Endodermal cell (in vitro differentiated cells): ENCODE measurements at regions not wholly inside any gene's neighbourhood (a gene's known extent, or its start where the extent isn't known, plus 50 kb on each side); places are given as distances from the start of the nearest gene placed in this dataset. TPM values are rescaled to one million over a fixed set of nuclear protein-coding genes. Genes with fewer than 3 reads are reported as not detected.

Experiments used
- DNase-seq: peaks from one replicate; pipeline ENCODE4 v3.0.0-alpha.2; 2017
- H3K27ac ChIP-seq: 2 replicates; pipeline ENCODE4 v1.5.1; 2013; ENCODE audit warnings: mild to moderate bottlenecking, low read depth, low read length, moderate library complexity
- H3K27me3 ChIP-seq: 2 replicates; pipeline ENCODE4 v1.6.1; 2013; ENCODE audit warnings: mild to moderate bottlenecking, low read length, moderate library complexity; ENCODE audit not compliant: insufficient read depth, control insufficient read depth, poor library complexity, severe bottlenecking
- H3K36me3 ChIP-seq: 2 replicates; pipeline ENCODE4 v1.7.0; 2013; ENCODE audit warnings: mild to moderate bottlenecking, low read length, moderate library complexity; ENCODE audit not compliant: control insufficient read depth, insufficient read depth
- H3K4me1 ChIP-seq: one replicate; pipeline ENCODE4 v1.7.0; 2013; ENCODE audit warnings: low read length; ENCODE audit not compliant: control insufficient read depth, insufficient read depth
- H3K4me3 ChIP-seq: 2 replicates; pipeline ENCODE4 v1.5.1; 2013; ENCODE audit warnings: mild to moderate bottlenecking, low read length, moderate library complexity
- H3K9ac ChIP-seq: 2 replicates; pipeline ENCODE4 v1.6.1; 2013; ENCODE audit warnings: mild to moderate bottlenecking, low read length, moderate library complexity; ENCODE audit not compliant: poor library complexity, severe bottlenecking; ENCODE audit errors: extremely low read depth
- H3K9me3 ChIP-seq: 2 replicates; pipeline ENCODE4 v1.6.1; 2013; ENCODE audit warnings: mild to moderate bottlenecking, low read length, moderate library complexity; ENCODE audit not compliant: control insufficient read depth
- H3K27ac Mint-ChIP-seq: 2 replicates; pipeline ENCODE4 v1.8.0; 2020; ENCODE audit warnings: mixed read lengths
- H3K27me3 Mint-ChIP-seq: 2 replicates; pipeline ENCODE4 v1.8.0; 2021; ENCODE audit warnings: mild to moderate bottlenecking, mixed read lengths; ENCODE audit not compliant: insufficient read depth
- H3K36me3 Mint-ChIP-seq: 2 replicates; pipeline ENCODE4 v1.8.0; 2020; ENCODE audit warnings: low read depth, mixed read lengths
- H3K4me1 Mint-ChIP-seq: 2 replicates; pipeline ENCODE4 v1.8.0; 2020; ENCODE audit warnings: mixed read lengths
- H3K4me3 Mint-ChIP-seq: 2 replicates; pipeline ENCODE4 v1.8.0; 2020; ENCODE audit warnings: mild to moderate bottlenecking, moderate library complexity, mixed read lengths
- H3K9me3 Mint-ChIP-seq: 2 replicates; pipeline ENCODE4 v1.8.0; 2020; ENCODE audit warnings: mild to moderate bottlenecking, mixed read lengths
- CTCF ChIP-seq: fragments of 200-600 bp; sonication (generic); conservative IDR thresholded peaks from 2 replicates; pipeline ENCODE4 v1.5.0; 2021; ENCODE audit warnings: antibody characterized with exemption, mild to moderate bottlenecking
- WGBS, 2 experiments: methylation state at CpG; one replicate each; pipeline versions ENCODE4 v1.1.5 to v1.1.7; 2013; ENCODE audit warnings: missing lambda C conversion rate in 2 of 2, mixed read lengths in 1 of 2; ENCODE audit not compliant: insufficient coverage in 1 of 2, insufficient read length in 1 of 2; 5-methylcytosine and 5-hydroxymethylcytosine counted together
- microRNA-seq: library from miRNA; unstranded; fragments of <30 nt; microRNA quantifications from one replicate; pipeline ENCODE4 v1.2.0, GENCODE V29; 2020; ENCODE audit warnings: borderline microRNAs expressed

- peaks cover 1% of the 10 kb centered on the region for H3K36me3 Mint-ChIP-seq
Measured at GRCh38 chr6:90644492-90644891, 57.6 kb upstream of the MAP3K7 start.

GRCh38 chr6:90643381-90643780 is 56.5 kb upstream of the MAP3K7 start:
- 85% methylated on average over 3 of the region's 3 CpGs; no CpG with 5 or more reads in 1 of the 2 experiments for WGBS, 2 experiments
- Histone ChIP-seq H3K36me3 (no peaks in the 10 kb centered on the region), H3K4me1 (peaks cover 6% of the 10 kb centered on the region), H3K27ac (no peak overlapping the region), H3K9ac (no peak overlapping the region), H3K4me3 (no peak overlapping the region), H3K27me3 (no peaks in the 10 kb centered on the region), H3K9me3 (peaks cover 1% of the 10 kb centered on the region)
- DNase-seq = no peak
- no peak for TF ChIP-seq CTCF
- Mint-ChIP-seq H3K36me3 (no peaks in the 10 kb centered on the region), H3K9me3 (peaks cover under 1% of the 10 kb centered on the region), H3K4me3 (no peak overlapping the region), H3K4me1 (peaks cover 16% of the 10 kb centered on the region), H3K27me3 (no peaks in the 10 kb centered on the region), H3K27ac (no peak overlapping the region)

More at GRCh38 chr6:90644492-90644891, 57.6 kb upstream of the MAP3K7 start:
- H3K27me3 ChIP-seq = no peaks in the 10 kb centered on the region
- no peak overlapping the region for H3K9ac ChIP-seq
- Mint-ChIP-seq H3K27me3 (no peaks in the 10 kb centered on the region), H3K4me3 (no peak overlapping the region), H3K4me1 (peaks cover 16% of the 10 kb centered on the region), H3K9me3 (peaks cover 2% of the 10 kb centered on the region), H3K27ac (no peak overlapping the region)
- no peak for TF ChIP-seq CTCF
- DNase-seq = no peak
- no peak overlapping the region for H3K27ac ChIP-seq
- no peak overlapping the region for H3K4me3 ChIP-seq
- H3K4me1 ChIP-seq = peaks cover 6% of the 10 kb centered on the region
- 82 to 86% methylated on average over 2 of the region's 2 CpGs for WGBS, 2 experiments
- H3K9me3 ChIP-seq = peaks cover 12% of the 10 kb centered on the region
- H3K36me3 ChIP-seq = no peaks in the 10 kb centered on the region

- Histone ChIP-seq H3K9ac (no peak overlapping the region), H3K4me1 (no peaks in the 10 kb centered on the region), H3K27ac (no peak overlapping the region), H3K9me3 (peaks cover 25% of the 10 kb centered on the region), H3K36me3 (peaks cover 4% of the 10 kb centered on the region), H3K4me3 (no peak overlapping the region), H3K27me3 (no peaks in the 10 kb centered on the region)
- Mint-ChIP-seq H3K4me3 (no peak overlapping the region), H3K9me3 (peaks cover 17% of the 10 kb centered on the region), H3K36me3 (no peaks in the 10 kb centered on the region), H3K27ac (no peak overlapping the region), H3K4me1 (peaks cover 1% of the 10 kb centered on the region), H3K27me3 (no peaks in the 10 kb centered on the region)
- WGBS, 2 experiments = 100% methylated on average over 1 to 2 of the region's 2 CpGs
- DNase-seq = no peak
- TF ChIP-seq CTCF = no peak
Measured at GRCh38 chr6:90637320-90637719, 50.4 kb upstream of the MAP3K7 start.

Small RNA genes lying in the stretch of these regions (microRNA-seq; reads per million reads assigned to microRNA genes)
- gene MIR4643 = not detected
